ENCODE measurements at regions not wholly inside any gene's neighbourhood (a gene's known extent, or its start where the extent isn't known, plus 50 kb on each side); places are given as distances from the start of the nearest gene placed in this dataset.

DNA sequence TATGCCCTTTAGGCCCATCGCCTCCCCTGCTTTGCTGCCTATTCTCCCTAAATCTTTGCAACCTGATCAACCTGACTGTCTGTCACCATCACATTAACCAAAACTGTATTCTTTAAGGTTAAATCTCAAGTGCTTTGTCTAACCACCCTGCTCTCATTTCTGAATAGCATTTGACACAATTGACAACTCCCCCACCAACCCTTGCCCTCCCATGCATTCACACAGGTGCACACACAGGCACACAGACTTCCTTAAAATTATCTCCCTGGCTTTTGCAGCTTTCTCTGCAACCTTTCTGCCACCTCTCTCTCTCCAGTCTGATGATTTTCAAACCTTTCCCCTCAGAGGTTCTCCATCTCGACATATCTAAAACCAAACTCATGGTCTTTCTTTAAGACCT, 64.6 kb upstream of the ST8SIA3 start:
- TF ChIP-seq, protein P1, sequence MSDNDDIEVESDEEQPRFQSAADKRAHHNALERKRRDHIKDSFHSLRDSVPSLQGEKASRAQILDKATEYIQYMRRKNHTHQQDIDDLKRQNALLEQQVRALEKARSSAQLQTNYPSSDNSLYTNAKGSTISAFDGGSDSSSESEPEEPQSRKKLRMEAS (IDR thresholded peaks at IDR 0.05), result no peak
- TF ChIP-seq TAF1 (IDR thresholded peaks at IDR 0.05; ENCODE audit: low read depth) (no peak), EP300 (IDR thresholded peaks at IDR 0.05; ENCODE audit: borderline replicate concordance) (no peak), FOXM1 (IDR thresholded peaks at IDR 0.05; ENCODE audit: borderline replicate concordance, low read depth) (no peak), TCF12 (IDR thresholded peaks at IDR 0.05; ENCODE audit: low read depth) (no peak)
- TF ChIP-seq, protein P2, sequence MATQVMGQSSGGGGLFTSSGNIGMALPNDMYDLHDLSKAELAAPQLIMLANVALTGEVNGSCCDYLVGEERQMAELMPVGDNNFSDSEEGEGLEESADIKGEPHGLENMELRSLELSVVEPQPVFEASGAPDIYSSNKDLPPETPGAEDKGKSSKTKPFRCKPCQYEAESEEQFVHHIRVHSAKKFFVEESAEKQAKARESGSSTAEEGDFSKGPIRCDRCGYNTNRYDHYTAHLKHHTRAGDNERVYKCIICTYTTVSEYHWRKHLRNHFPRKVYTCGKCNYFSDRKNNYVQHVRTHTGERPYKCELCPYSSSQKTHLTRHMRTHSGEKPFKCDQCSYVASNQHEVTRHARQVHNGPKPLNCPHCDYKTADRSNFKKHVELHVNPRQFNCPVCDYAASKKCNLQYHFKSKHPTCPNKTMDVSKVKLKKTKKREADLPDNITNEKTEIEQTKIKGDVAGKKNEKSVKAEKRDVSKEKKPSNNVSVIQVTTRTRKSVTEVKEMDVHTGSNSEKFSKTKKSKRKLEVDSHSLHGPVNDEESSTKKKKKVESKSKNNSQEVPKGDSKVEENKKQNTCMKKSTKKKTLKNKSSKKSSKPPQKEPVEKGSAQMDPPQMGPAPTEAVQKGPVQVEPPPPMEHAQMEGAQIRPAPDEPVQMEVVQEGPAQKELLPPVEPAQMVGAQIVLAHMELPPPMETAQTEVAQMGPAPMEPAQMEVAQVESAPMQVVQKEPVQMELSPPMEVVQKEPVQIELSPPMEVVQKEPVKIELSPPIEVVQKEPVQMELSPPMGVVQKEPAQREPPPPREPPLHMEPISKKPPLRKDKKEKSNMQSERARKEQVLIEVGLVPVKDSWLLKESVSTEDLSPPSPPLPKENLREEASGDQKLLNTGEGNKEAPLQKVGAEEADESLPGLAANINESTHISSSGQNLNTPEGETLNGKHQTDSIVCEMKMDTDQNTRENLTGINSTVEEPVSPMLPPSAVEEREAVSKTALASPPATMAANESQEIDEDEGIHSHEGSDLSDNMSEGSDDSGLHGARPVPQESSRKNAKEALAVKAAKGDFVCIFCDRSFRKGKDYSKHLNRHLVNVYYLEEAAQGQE (IDR thresholded peaks at IDR 0.05; ENCODE audit: low read depth), result no peak
